Stomach (tissue), 4 donors: ENCODE measurements at regions not wholly inside any gene's neighbourhood (a gene's known extent, or its start where the extent isn't known, plus 50 kb on each side); places are given as distances from the start of the nearest gene placed in this dataset.

Experiments used
- EP300 ChIP-seq: sonication (generic); formaldehyde crosslinking; IDR thresholded peaks from one replicate; pipeline ENCODE4 v1.6.1; 2017; ENCODE audit warnings: antibody characterized with exemption
- POLR2A ChIP-seq, 4 donors: fragments of 450-650 bp; IDR thresholded peaks; one replicate each; pipeline ENCODE4 v1.6.1; 2016; ENCODE audit warnings: antibody characterized with exemption in 4 of 4, control low read depth in 2 of 4, mild to moderate bottlenecking in 1 of 4, moderate library complexity in 1 of 4
- POLR2AphosphoS5 ChIP-seq, 3 donors: sonication (generic); formaldehyde crosslinking; IDR thresholded peaks; one replicate each; pipeline ENCODE4 v1.6.1; 2016; ENCODE audit warnings: antibody characterized with exemption in 3 of 3
- TF ChIP-seq, protein P1 (sequence below), 7 experiments: fragments of 450-650 bp in 4 of 7; fragments of 200-600 bp in 3 of 7; sonication (generic) in 3 of 7; IDR thresholded peaks; one replicate each; pipeline ENCODE4 v1.5.1; 2016 to 2019; ENCODE audit warnings: antibody characterized with exemption in 7 of 7, control low read depth in 2 of 7, mild to moderate bottlenecking in 1 of 7

DNA sequence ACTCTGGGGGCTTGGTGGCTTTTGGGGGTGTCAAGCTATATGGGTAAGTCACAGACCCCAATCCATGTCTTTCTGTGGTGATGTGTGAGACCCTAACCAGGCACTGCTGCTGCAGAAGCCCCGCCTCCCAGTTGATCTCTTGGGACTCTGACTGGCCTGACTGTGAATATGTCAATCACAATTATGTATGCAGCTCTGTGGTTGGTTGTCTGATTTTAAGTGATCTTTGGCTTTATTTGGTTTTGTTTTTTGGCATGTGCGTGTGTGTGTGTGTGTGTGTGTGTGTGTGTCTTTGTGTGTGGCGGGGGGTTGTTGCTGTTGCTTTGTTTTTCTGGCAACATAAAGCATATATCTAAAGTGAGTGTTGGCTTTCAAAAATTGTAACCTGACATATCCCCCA, 78.5 kb upstream of the GLS start:
- TF ChIP-seq, protein P1, sequence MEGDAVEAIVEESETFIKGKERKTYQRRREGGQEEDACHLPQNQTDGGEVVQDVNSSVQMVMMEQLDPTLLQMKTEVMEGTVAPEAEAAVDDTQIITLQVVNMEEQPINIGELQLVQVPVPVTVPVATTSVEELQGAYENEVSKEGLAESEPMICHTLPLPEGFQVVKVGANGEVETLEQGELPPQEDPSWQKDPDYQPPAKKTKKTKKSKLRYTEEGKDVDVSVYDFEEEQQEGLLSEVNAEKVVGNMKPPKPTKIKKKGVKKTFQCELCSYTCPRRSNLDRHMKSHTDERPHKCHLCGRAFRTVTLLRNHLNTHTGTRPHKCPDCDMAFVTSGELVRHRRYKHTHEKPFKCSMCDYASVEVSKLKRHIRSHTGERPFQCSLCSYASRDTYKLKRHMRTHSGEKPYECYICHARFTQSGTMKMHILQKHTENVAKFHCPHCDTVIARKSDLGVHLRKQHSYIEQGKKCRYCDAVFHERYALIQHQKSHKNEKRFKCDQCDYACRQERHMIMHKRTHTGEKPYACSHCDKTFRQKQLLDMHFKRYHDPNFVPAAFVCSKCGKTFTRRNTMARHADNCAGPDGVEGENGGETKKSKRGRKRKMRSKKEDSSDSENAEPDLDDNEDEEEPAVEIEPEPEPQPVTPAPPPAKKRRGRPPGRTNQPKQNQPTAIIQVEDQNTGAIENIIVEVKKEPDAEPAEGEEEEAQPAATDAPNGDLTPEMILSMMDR (IDR thresholded peaks at IDR 0.05), result no peak
- TF ChIP-seq POLR2A (IDR thresholded peaks at IDR 0.05) (no peak), POLR2AphosphoS5 (IDR thresholded peaks at IDR 0.05) (no peak), EP300 (no peak)
